Heart left ventricle (tissue), 16 donors: ENCODE measurements at regions not wholly inside any gene's neighbourhood (a gene's known extent, or its start where the extent isn't known, plus 50 kb on each side); places are given as distances from the start of the nearest gene placed in this dataset.

Source experiments
- ATAC-seq, 4 donors: fragments of 200-7000 bp; cut with Tn5 transposase; one replicate each; pipeline ENCODE4 v1.9.1; 2020 to 2022; ENCODE audit warnings: moderate library complexity in 4 of 4, mild to moderate bottlenecking in 3 of 4, moderate number of reproducible peaks in 1 of 4
- DNase-seq, 5 donors: peaks; one replicate each; pipeline ENCODE4 v3.0.0-alpha.2; 2020
- H3K27ac ChIP-seq, 12 donors: fragments of 200-600 bp; sonication (generic) in 4 of 12; one replicate each; pipeline versions ENCODE4 v1.5.0 to v1.8.0; 2016 to 2022; ENCODE audit warnings: mild to moderate bottlenecking in 2 of 12
- H3K27me3 ChIP-seq, 9 donors: fragments of 200-600 bp; sonication (generic) in 2 of 9; one replicate each; pipeline versions ENCODE4 v1.5.1 to v1.8.0; 2016 to 2022; ENCODE audit warnings: mild to moderate bottlenecking in 3 of 9
- H3K36me3 ChIP-seq, 9 donors: fragments of 200-600 bp; sonication (generic) in 2 of 9; one replicate each; pipeline versions ENCODE4 v1.5.0 to v1.8.0; 2018 to 2022; ENCODE audit warnings: mild to moderate bottlenecking in 2 of 9
- H3K4me1 ChIP-seq, 12 donors: fragments of 200-600 bp; sonication (generic) in 4 of 12; one replicate each; pipeline versions ENCODE4 v1.5.0 to v1.8.0; 2016 to 2022; ENCODE audit warnings: mild to moderate bottlenecking in 3 of 12
- H3K4me3 ChIP-seq, 12 donors: fragments of 200-600 bp; sonication (generic) in 4 of 12; one replicate each; pipeline versions ENCODE4 v1.5.0 to v1.8.0; 2017 to 2022; ENCODE audit warnings: mild to moderate bottlenecking in 9 of 12, moderate library complexity in 4 of 12
- H3K9me3 ChIP-seq, 12 donors: fragments of 200-600 bp; sonication (generic) in 4 of 12; one replicate each; pipeline versions ENCODE4 v1.5.0 to v1.8.0; 2016 to 2022; ENCODE audit warnings: mild to moderate bottlenecking in 1 of 12
- CTCF ChIP-seq, 12 donors: fragments of 200-600 bp; sonication (generic) in 4 of 12; IDR thresholded peaks; one replicate each; pipeline versions ENCODE4 v1.5.0 to v1.8.0; 2018 to 2022; ENCODE audit warnings: antibody characterized with exemption in 12 of 12, mild to moderate bottlenecking in 5 of 12
- POLR2A ChIP-seq, 2 donors: fragments of 450-650 bp; IDR thresholded peaks; one replicate each; pipeline ENCODE4 v1.6.1; 2017; ENCODE audit warnings: antibody characterized with exemption in 2 of 2, mild to moderate bottlenecking in 2 of 2, moderate library complexity in 2 of 2
- WGBS, 4 donors: extraction: QIAGEN DNeasy Blood & Tissue Kit in 2 of 4; methylation state at CpG; one replicate each; pipeline versions ENCODE4 v1.1.5 to v1.1.7; 2013 to 2018; 5-methylcytosine and 5-hydroxymethylcytosine counted together
- intact Hi-C, 10 donors: fragments of 100-400 bp; cut with DNase I; formaldehyde crosslinking; loops; one replicate each; pipeline versions ENCODE4 v1.11.1 to v1.14.2; 2022
- donor health status: ischemic (EF 13 %, LVEDD 7.1; RV severe dilation, severe dysfunction).
- donor health status: healthy with polysubstance abuse.
- donor health status: DM: no; HTN: yes; CAD: no.
- donor health status: DM: no; HTN: no; CAD: no.
- donor health status: ischemic (EF 25% LVEDD 6.9; RV normal size, moderate dysfunction).
- donor health status: ischemic (EF 25% LVEDD 5.7; RV mildly dilated, moderate dysfunction).
- donor health status: healthy.
- donor health status: DM: yes; HTN: yes; CAD: no.
- donor health status: ischemic (EF 35%, LVEDD 5.7; RV mildly dilated, moderate dysfunction).
- donor health status: nonischemic (EF 11% LVEDD 7.7; RV severe dilation, severe dysfunction).
- donor health status: DM: yes; HTN: yes; CAD: no.
- donor health status: PGD.
- donor health status: ischemic (EF 29% LVEDD 5.4; RV normal size, mild dysfunction).
- donor health status: nonischemic (EF 23%, LVEDD 6.1; RV moderate dilation, normal function).

DNA sequence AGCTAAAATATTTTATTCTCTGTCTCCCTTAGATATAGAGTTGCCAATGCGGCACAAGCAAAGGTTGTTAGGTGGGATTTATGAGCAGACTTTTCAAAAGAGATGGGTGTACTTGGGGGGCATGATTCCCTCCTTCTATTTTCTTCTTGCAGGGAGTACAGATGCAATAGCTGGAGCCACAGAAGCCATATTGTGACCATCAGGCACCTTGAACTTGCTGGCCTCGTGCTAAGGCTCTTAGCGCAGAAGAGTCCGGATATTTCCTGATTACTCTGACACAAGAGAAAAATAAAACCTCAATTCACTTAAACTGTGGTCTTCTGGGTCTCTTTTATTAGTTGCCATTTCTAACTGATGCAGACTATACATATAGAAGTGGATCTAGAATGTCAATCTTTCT, 547.4 kb downstream of the MIAT start:
- Histone ChIP-seq H3K27me3 (peaks cover 0 to 61% (median 0%) of the 10 kb centered on the region in 9 donors), H3K27ac (no peak overlapping the region), H3K4me3 (no peak overlapping the region), H3K36me3 (no peaks in the 10 kb centered on the region), H3K9me3 (no peaks in the 10 kb centered on the region), H3K4me1 (peaks cover 0 to 9% (median 0%) of the 10 kb centered on the region in 12 donors)
- ATAC-seq (no peak), DNase-seq (no peak)
- 94 to 100% (median 97%) methylated on average over 4 of the region's 4 CpGs for WGBS, 4 donors
- intact Hi-C loops = no loop called here
- TF ChIP-seq POLR2A (IDR thresholded peaks at IDR 0.05) (no peak), CTCF (IDR thresholded peaks at IDR 0.05) (no peak)

DNA sequence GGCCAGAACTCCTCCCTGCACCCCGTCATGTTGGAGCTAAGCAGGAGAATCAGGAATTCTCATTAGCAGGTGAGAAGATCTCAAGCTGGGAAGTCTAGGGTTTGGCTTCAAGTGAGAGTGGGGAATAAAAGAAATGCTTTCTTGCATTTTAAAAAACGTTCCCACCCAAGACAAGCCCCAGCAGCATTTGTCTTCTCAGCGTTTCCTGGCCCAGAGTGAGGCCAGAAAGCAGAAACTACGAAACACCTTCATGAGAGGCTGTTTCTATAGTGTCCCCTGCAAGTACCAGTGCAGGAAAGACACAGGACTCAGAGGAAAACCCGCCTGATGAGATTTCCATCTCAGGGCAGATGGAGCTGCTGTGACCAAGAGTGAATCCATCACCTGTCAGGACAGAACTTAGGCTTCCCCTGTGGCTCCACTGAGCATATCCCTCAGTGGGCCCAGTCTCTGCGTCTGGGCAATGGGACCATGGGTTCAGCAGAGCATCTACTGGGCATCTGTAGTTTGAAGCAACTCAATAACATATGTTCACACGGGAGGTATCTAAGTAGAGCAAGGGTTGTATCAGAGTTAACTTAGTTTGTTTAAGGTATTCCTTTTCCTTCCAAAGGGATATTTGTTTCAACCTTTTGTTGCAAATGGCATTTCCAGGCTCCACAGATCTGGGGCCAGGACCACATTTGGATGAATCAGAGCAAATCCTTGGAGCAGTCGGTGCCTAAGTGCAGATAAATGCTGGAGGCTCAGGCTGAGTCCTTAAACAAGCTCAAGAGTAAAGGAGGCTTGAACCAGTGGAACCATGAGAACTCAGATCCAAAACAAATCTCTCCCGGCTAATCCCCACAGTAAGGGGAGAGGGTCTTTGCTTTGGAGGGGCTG, 548.3 kb downstream of the MIAT start:
- 61 to 69% (median 64%) methylated on average over 9 of the region's 9 CpGs for WGBS, 4 donors

GRCh38 chr22:27206374-27207133, 549.2 kb downstream of the MIAT start:
- no peak overlapping the region for H3K4me3 ChIP-seq
- H3K4me1 ChIP-seq = peaks cover 0 to 9% (median 0%) of the 10 kb centered on the region in 12 donors
- WGBS, 4 donors = 78 to 82% (median 81%) methylated on average over 4 of the region's 4 CpGs
- ATAC-seq (no peak), DNase-seq (no peak)
- no peaks in the 10 kb centered on the region for H3K36me3 ChIP-seq
- H3K9me3 ChIP-seq = peaks cover 0 to 6% (median 0%) of the 10 kb centered on the region in 12 donors
- H3K27ac ChIP-seq = no peak overlapping the region
- intact Hi-C loops = no loop called here
- peaks cover 0 to 52% (median 0%) of the 10 kb centered on the region in 9 donors for H3K27me3 ChIP-seq
- TF ChIP-seq POLR2A (IDR thresholded peaks at IDR 0.05) = no peak
- no peak for TF ChIP-seq CTCF (IDR thresholded peaks at IDR 0.05)

More for the DNA sequence above, 548.3 kb downstream of the MIAT start:
- no peaks in the 10 kb centered on the region for H3K9me3 ChIP-seq
- H3K27me3 ChIP-seq = peaks cover 0 to 60% (median 0%) of the 10 kb centered on the region in 9 donors
- peaks cover 0 to 9% (median 0%) of the 10 kb centered on the region in 12 donors for H3K4me1 ChIP-seq
- H3K27ac ChIP-seq = no peak overlapping the region
- no peak for DNase-seq
- intact Hi-C loops = no loop called here
- TF ChIP-seq POLR2A (IDR thresholded peaks at IDR 0.05) = no peak
- TF ChIP-seq CTCF (IDR thresholded peaks at IDR 0.05) = no peak
- no peak for ATAC-seq
- no peaks in the 10 kb centered on the region for H3K36me3 ChIP-seq
- no peak overlapping the region for H3K4me3 ChIP-seq

DNA sequence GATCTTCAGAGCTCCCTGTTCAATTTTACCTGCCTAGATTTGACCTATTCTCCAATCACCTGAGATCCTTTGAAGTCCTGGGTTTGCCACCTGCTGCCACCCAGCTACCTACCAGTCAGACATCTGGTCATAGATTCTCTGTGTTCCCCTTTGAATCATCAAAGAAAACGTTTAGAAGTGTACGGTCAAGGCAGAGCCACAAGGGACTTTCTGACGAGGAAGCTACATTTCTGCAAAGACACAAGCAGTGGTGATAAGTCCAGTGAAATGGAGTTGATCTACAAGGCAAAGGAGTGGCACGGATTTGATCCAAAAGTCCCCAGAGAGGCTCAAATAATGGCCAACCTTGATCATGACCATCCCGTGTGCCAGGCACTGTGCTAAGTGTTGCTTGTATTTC, 549.9 kb downstream of the MIAT start:
- peaks cover 0 to 13% (median 0%) of the 10 kb centered on the region in 12 donors for H3K9me3 ChIP-seq
- intact Hi-C loops = no loop called here
- no peak overlapping the region for H3K4me3 ChIP-seq
- H3K4me1 ChIP-seq = peaks cover 0 to 9% (median 3%) of the 10 kb centered on the region in 12 donors
- TF ChIP-seq CTCF (IDR thresholded peaks at IDR 0.05) (no peak), POLR2A (IDR thresholded peaks at IDR 0.05) (no peak)
- no peak overlapping the region for H3K27ac ChIP-seq
- 64 to 74% (median 70%) methylated on average over 5 of the region's 5 CpGs for WGBS, 4 donors
- ATAC-seq = no peak
- no peak for DNase-seq
- no peaks in the 10 kb centered on the region for H3K36me3 ChIP-seq
- peaks cover 0 to 49% (median 0%) of the 10 kb centered on the region in 9 donors for H3K27me3 ChIP-seq
